NCI-H510A (cell line): ENCODE measurements at regions not wholly inside any gene's neighbourhood (a gene's known extent, or its start where the extent isn't known, plus 50 kb on each side); places are given as distances from the start of the nearest gene placed in this dataset.
"Not testable (repeated sequence)": the region's sequence is repeated elsewhere in the genome, so short reads cannot be mapped to it uniquely, and the experiment has no call there.

Source experiments
- DNase-seq: peaks from one replicate; lab custom pipeline; 2025; lab: John Stamatoyannopoulos, UW

DNA sequence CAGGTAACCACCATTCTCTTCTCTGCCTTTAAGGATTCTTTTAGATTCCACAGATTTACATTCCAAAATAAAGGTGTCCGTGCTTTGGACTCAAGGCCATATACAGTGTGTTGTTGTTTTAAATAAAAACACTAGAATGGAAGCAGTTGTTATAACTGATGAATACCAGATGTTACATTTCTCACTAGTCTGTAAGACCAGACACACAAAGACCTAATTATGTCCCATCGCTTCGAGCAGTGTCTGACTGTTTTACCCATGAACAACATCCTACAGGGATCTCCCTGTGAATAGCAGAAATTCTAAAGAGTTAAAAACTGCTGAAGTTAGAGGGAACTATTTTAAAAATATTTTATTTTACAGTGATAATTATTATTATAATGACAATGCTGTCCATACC is 574.7 kb upstream of the ZP4 start:
- DNase-seq, result no peak

- no peak for DNase-seq
These were observed 568.2 kb upstream of the ZP4 start for GRCh38 chr1:238458899-238459298.

DNA sequence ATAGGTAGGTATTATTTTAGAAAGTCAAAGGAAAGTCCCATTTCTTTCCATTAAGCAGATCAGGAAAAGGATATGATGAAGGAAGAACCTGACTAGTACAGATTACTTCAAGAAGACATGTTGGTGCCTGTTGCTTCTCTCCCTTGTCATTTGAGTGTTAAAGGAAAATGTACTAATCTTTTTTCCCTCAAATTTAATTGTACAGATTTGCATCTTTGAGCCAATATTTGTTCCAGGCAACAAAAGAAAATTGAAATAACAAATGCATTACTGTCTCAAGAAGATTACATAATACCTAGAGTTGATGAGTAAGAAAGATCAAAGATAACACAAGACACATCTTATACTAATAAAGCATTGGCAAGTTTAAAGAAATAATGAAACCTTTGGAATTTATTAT is 566.9 kb upstream of the ZP4 start:
- DNase-seq, result no peak

- no peak for DNase-seq
These were observed 561.1 kb upstream of the ZP4 start for GRCh38 chr1:238451781-238452310.

GRCh38 chr1:238450976-238451375 is 560.3 kb upstream of the ZP4 start:
- no peak for DNase-seq

GRCh38 chr1:238443687-238444086 is 553.0 kb upstream of the ZP4 start:
- DNase-seq, result no peak

DNA sequence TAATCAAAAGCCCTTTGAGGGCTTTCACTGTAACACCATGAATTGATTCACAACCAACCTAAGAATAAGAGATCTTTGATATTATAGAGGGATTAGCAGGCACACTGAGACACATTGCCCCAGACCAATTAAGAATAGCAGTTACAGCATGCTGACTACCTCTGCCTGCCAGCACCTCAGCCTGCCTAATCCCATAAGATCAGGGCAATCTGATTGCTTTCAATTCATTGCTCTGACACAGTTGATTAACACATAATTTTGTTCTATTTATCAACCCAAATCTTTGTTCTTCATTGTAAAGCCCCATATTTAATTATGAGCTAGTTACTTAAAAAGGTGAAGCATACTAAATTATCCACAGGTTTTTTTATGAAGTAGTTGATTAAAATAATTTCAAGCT is 548.8 kb upstream of the ZP4 start:
- DNase-seq, result no peak

DNA sequence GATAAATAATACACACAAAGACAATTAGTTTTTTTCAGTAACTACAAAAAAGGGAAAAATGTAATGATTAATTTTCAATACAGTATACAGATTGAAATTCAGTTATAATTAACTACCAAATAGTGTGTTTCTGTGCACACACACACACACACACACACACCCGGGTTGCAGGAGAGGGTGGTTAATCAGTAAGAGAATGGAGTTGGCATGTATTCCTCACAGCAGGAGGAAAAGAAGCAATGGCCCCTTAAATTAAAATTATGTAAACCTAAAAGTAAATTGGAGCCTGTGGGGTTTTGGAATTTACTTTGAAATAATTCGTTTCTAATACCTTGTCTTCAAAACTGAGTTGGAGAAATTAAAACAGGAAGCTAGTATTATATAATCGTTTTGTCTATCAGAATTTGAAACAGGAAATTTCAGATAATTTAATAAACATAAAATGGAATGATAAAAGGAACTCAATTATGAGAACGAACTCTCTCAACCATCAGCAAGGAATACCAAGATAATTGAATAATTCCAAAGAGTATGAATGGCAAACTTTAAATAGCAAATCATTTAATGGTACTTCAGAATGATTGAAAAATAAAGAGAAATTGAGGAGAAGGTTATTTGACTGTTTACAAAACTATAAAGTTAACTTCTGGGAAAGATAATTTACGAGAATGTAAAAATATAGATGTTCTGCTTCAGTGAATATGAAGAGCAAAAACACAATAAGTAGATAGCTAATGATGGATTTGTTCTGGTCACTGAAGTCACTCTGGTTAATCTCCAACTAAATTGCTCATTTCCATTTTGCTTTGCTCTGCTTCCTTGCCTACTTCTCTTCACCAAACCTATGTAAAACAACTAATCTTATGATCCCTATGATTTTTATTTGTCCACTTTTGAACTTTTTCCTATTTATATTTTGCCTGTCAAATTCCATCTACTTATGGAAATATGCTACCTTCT is 547.9 kb upstream of the ZP4 start:
- DNase-seq, result no peak

DNA sequence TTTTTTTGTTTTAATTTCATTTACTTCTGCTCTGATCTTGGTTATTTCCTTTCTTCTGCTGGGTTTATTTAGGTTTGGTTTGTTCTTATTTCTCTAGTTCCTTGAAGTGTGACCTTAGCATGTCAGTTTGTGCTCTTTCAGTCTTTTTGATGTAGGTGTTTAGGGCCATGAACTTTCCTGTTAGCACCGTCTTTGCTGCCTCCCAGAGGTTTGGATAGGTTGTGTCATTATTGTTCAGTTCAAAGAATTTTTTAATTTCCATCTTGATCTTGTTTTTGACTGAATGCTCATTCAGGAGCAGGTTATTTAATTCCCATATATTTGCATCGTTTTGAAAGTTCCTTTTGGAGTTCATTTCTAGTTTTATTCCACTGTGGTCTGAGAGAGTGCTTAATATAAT is 539.0 kb upstream of the ZP4 start:
- DNase-seq, result not testable (repeated sequence)

- DNase-seq, result no peak
These were observed 528.5 kb upstream of the ZP4 start for GRCh38 chr1:238419209-238419608.

GRCh38 chr1:238409932-238410331 is 519.2 kb upstream of the ZP4 start:
- DNase-seq, result no peak

DNA sequence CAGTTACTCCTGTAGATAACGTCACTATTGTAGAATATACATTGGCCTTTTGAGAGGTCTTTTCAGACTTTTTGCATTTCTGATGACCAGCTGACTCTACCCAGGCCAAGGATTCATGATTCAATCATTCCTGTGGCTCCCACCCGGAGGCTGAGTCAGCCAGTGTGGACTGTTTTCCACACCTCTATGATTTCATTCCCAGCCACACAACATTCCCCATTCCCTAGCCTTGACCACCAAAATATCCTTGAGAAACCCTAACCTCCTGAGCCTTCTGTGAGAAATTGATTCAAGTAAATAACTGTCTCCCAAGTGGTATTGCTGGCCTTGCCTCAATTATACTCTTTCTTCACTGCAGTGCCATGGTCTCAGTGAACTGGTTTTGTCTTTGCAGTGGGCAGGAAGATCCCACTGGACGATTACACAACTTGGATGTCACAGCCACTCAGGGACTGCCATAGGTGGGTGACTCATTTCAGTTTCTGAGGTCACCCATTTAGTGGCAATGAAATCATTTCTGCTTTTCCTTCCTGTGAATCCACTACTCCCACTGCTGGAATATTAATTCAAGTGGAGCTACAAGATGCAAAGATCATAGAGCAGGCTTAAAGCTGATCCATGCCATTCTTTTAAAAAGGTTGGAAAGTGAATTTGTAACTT is 518.6 kb upstream of the ZP4 start:
- DNase-seq, result no peak

GRCh38 chr1:238408737-238409136 is 518.0 kb upstream of the ZP4 start:
- no peak for DNase-seq

GRCh38 chr1:238406098-238406860 is 515.6 kb upstream of the ZP4 start:
- no peak for DNase-seq

DNA sequence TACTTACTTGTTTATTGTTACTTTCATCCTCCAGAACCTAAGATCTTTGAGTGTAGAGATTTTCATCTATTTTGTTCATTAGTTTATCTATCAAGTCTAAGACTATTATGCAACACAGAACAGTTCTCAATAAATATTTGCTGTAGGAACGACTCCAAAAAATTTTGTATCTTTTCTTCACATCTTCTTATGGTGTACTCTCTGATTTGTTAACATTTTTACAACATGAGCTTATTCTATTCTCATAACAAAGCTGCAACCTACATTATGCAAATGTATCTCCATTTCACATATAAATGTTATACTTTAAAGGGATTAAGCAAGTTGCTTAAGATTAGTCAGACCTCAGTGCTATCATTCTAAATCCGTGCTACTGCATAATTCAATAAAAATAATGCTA is 514.2 kb upstream of the ZP4 start:
- no peak for DNase-seq

DNA sequence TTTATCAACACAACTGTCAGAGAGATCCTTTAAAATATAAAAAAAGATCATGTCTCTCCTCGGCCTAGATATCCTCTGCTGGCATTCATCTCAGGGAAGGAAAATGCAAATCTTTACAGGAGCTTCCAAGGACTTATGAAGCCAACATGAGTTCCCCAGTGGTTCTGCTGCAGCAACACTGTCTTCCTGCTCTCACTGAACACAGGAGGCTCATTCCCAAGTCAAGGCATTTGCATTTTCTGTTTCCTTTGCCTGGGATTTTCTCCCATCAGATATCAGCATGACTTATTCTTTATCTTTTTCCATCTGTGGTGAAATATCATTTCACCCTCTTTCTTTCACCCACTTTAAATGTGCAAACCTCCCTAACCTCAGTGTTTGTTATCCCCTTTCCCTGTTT is 513.8 kb upstream of the ZP4 start:
- no peak for DNase-seq

- DNase-seq, result no peak
These were observed 510.4 kb upstream of the ZP4 start for GRCh38 chr1:238401144-238401543.

GRCh38 chr1:238399558-238399957 is 508.8 kb upstream of the ZP4 start:
- DNase-seq, result no peak

DNA sequence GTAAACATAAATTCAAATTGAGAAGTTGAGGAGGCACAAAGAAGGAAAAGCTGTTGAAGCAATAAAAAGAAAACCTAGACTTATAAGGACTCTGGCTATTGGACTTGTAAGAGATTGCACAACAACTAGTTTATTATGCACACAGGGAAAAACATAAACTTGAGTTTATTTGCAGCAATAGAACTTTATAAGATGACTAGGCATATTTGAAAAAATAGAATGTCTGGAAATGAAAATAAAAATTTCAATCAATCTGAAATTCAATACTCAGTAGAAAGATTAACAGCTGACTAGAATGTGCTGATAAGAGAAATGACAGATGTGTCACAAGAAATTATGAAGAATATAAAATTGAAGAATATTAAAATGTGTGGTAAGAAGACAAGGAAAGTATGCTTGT is 505.4 kb upstream of the ZP4 start:
- DNase-seq, result no peak

GRCh38 chr1:238384381-238384780 is 493.7 kb upstream of the ZP4 start:
- DNase-seq, result no peak

DNA sequence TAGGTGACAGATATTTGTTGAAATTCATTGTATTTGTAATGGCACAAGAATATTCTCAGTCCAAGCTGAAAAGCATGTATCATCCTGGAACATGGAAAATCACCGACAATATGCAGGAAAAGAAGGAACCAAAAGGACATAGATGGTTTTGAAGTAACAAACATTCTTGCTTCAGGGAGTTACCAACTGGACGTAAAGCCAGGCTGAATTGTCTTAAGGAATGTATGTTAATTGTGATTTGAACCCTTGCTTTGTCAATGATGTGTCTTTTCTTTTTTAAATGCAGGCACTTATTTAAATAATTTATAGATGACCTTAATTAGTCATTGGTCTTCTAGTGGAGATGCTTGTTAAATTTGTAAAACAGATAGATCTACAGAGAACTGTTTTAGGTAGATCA is 489.4 kb upstream of the ZP4 start:
- DNase-seq, result no peak

DNA sequence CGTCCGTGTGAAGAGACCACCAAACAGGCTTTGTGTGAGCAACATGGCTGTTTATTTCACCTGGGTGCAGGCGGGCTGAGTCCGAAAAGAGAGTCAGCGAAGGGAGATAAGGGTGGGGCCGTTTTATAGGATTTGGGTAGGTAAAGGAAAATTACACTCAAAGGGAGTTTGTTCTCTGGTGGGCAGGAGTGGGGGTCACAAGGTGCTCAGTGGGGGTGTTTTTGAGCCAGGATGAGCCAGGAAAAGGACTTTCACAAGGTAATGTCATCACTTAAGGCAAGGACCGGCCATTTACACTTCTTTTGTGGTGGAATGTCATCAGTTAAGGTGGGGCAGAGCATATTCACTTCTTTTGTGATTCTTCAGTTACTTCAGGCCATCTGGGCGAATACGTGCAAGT is 488.7 kb upstream of the ZP4 start:
- not testable (repeated sequence) for DNase-seq
